ENCODE measurements at regions not wholly inside any gene's neighbourhood (a gene's known extent, or its start where the extent isn't known, plus 50 kb on each side); places are given as distances from the start of the nearest gene placed in this dataset.
"Not testable (repeated sequence)": the region's sequence is repeated elsewhere in the genome, so short reads cannot be mapped to it uniquely, and the experiment has no call there.

- no peak for DNase-seq (ENCODE audit: extremely low spot score in 2 of 2)
- intact Hi-C loops (cut with DNase I), result no loop called here
Measured at GRCh38 chr10:94251098-94251497, 111.6 kb downstream of the NOC3L start.

GRCh38 chr10:94251568-94251967 lies 111.2 kb downstream of the NOC3L start:
- DNase-seq (ENCODE audit: extremely low spot score in 2 of 2), result no peak
- no peak overlapping the region for H3K4me3 ChIP-seq
- H3K4me1 ChIP-seq, result no peaks in the 10 kb centered on the region
- H3K36me3 ChIP-seq, result peaks cover 0 to 6% of the 10 kb centered on the region in 2 donors
- no peaks in the 10 kb centered on the region for H3K9me3 ChIP-seq
- intact Hi-C loops (cut with DNase I), result no loop called here
- no peaks in the 10 kb centered on the region for H3K27me3 ChIP-seq
- no peak overlapping the region for H3K27ac ChIP-seq
- TF ChIP-seq POLR2A (IDR thresholded peaks at IDR 0.05), result no peak

More at GRCh38 chr10:94251098-94251497, 111.6 kb downstream of the NOC3L start:
- Histone ChIP-seq H3K4me1 (no peaks in the 10 kb centered on the region), H3K9me3 (no peaks in the 10 kb centered on the region), H3K27me3 (no peaks in the 10 kb centered on the region), H3K27ac (no peak overlapping the region), H3K36me3 (peaks cover 0 to 11% of the 10 kb centered on the region in 2 donors), H3K4me3 (no peak overlapping the region)
- TF ChIP-seq POLR2AphosphoS5 (IDR thresholded peaks at IDR 0.05; ENCODE audit: insufficient read depth in 1 of 2, low read depth in 1 of 2) (no peak), CTCF (IDR thresholded peaks at IDR 0.05) (no peak), POLR2A (IDR thresholded peaks at IDR 0.05) (no peak)

GRCh38 chr10:94257407-94257806 lies 105.3 kb downstream of the NOC3L start:
- H3K36me3 ChIP-seq; H3K27ac ChIP-seq; H3K27me3 ChIP-seq; H3K4me1 ChIP-seq; intact Hi-C loops (cut with DNase I); DNase-seq (ENCODE audit: extremely low spot score in 2 of 2); H3K4me3 ChIP-seq; H3K9me3 ChIP-seq: not testable (repeated sequence)

- Histone ChIP-seq H3K4me1 (no peaks in the 10 kb centered on the region), H3K4me3 (no peak overlapping the region), H3K36me3 (no peaks in the 10 kb centered on the region), H3K27me3 (no peaks in the 10 kb centered on the region), H3K27ac (no peak overlapping the region), H3K9me3 (no peaks in the 10 kb centered on the region)
- TF ChIP-seq POLR2A (IDR thresholded peaks at IDR 0.05) (no peak), POLR2AphosphoS5 (IDR thresholded peaks at IDR 0.05; ENCODE audit: insufficient read depth in 1 of 2, low read depth in 1 of 2) (no peak), CTCF (IDR thresholded peaks at IDR 0.05) (no peak)
- DNase-seq (ENCODE audit: extremely low spot score in 2 of 2), result no peak
- intact Hi-C loops (cut with DNase I), result no loop called here
Measured at GRCh38 chr10:94260455-94260854, 102.3 kb downstream of the NOC3L start.

GRCh38 chr10:94264085-94264484 lies 98.7 kb downstream of the NOC3L start:
- Histone ChIP-seq H3K27me3 (no peaks in the 10 kb centered on the region), H3K27ac (no peak overlapping the region), H3K4me1 (no peaks in the 10 kb centered on the region), H3K4me3 (no peak overlapping the region), H3K9me3 (no peaks in the 10 kb centered on the region), H3K36me3 (no peaks in the 10 kb centered on the region)
- TF ChIP-seq POLR2AphosphoS5 (IDR thresholded peaks at IDR 0.05; ENCODE audit: insufficient read depth in 1 of 2, low read depth in 1 of 2) (no peak), POLR2A (IDR thresholded peaks at IDR 0.05) (no peak), CTCF (IDR thresholded peaks at IDR 0.05) (no peak)
- intact Hi-C loops (cut with DNase I), result no loop called here
- no peak for DNase-seq (ENCODE audit: extremely low spot score in 2 of 2)

- intact Hi-C loops (cut with DNase I), result no loop called here
- no peak overlapping the region for H3K27ac ChIP-seq
- TF ChIP-seq POLR2A (IDR thresholded peaks at IDR 0.05) (no peak), POLR2AphosphoS5 (IDR thresholded peaks at IDR 0.05; ENCODE audit: insufficient read depth in 1 of 2, low read depth in 1 of 2) (no peak), CTCF (IDR thresholded peaks at IDR 0.05) (no peak)
- H3K4me1 ChIP-seq, result no peaks in the 10 kb centered on the region
- no peaks in the 10 kb centered on the region for H3K27me3 ChIP-seq
- no peaks in the 10 kb centered on the region for H3K36me3 ChIP-seq
- DNase-seq (ENCODE audit: extremely low spot score in 2 of 2), result no peak
- H3K9me3 ChIP-seq, result no peaks in the 10 kb centered on the region
- no peak overlapping the region for H3K4me3 ChIP-seq
Measured at GRCh38 chr10:94266091-94266490, 96.6 kb downstream of the NOC3L start.

Measured in vagina (tissue), 2 donors.